Activated naive CD4-positive, alpha-beta T cell treated with Interleukin-2 at 50 U/mL for 16 hours (primary cell): ENCODE measurements at regions not wholly inside any gene's neighbourhood (a gene's known extent, or its start where the extent isn't known, plus 50 kb on each side); places are given as distances from the start of the nearest gene placed in this dataset.
"Not testable (repeated sequence)": the region's sequence is repeated elsewhere in the genome, so short reads cannot be mapped to it uniquely, and the experiment has no call there.

ENCODE experiments used
- DNase-seq: peaks from one replicate; pipeline ENCODE4 v3.0.0-alpha.2; 2020

DNA sequence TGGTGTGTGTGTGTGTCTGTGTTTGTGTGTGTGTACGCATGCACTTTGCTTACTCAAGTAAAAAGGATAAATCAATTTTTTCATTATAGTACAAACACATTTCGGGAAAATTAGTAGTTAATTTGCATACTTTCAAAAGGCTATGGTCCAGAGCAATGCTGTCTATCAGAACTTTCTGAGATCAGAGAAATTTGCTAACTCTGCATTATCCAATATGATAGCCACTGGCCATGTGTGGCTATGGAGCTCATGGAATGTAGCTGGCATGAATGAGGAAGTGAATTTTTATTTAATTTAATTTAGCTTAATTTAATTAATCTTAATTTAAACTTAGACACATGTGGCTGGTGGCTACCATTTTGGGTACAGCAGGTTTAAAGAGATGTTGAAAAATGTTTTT is 289.6 kb downstream of the MAT2B start:
- DNase-seq = no peak

DNA sequence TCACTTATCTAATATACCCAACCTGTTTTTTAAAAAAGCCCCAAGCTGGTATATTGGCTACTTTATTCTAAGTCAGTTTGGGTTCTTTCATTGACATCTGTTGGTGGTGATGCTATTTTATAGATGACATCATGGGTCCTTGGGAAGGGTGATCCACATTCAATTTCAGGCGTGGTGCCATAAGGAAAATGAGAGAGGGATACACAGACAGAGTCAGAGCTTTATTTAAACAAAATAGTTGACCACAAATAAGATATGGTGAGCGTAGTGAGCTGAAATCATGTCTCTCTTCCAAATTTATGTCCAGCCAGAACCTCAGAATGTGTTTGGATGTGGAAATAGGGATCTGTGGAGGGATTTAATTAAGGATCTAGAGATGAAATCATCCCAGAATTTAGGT is 302.4 kb downstream of the MAT2B start:
- DNase-seq = no peak

DNA sequence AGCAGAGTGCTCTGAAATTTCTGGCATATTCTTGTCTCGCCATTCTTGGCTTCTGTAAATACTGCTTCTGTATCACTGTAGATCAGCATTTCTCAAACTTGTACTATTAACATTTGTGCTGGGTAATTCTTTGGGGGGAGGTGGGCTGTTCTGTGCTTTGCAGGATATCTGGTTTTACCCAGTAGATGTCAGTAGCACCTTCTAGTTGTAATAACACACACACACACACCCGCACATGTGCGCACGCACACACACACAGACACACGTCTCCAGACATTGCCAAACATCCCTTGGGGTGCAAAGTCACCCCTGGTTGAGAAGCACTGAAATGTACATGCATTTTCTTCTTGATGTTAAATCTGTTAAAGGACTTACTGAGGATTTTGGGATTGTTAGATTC is 304.1 kb downstream of the MAT2B start:
- no peak for DNase-seq

DNA sequence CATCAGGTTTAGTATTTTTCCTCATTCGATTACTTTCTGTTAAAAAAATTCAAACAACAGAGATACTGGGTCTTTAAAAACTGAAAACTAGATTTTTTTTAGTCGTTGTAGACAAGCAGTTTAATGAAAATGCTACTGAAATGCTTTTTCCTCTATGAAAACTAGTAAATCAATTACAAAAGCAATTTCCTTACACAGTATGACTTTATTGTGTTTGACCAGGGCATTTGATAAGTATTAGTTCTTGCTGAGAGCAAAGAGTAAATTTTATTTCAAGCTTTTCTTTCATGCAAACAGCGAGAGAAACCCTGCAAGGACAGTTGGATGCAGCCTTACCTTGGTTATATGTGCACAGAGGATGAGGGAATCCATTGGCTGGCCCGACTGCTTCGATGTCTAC is 308.5 kb downstream of the MAT2B start:
- no peak for DNase-seq

DNA sequence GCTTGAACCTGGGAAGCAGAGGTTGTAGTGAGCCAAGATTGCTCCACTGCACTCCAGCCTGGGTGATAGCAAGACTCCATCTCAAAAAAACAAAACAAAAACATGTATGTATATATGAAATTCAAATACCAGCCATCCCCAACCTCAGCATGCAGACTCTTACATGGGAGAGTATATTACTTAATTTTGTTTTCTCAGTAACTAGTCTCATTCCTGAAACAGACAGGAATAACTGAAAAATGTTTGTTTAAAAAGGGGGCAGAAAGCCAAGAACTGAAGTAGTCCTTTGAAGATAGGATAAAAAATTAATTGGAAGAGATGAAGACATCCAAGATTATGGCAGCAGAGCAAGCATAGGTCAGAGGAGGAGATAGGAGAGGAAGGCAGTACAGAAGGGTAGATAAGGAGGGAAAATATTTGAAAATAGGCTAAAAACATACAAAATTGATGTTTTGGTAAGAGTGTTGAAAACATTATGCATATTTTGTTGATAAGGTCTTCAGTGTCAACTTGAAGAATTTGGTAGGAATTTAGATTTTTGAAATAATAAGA is 309.9 kb downstream of the MAT2B start:
- no peak for DNase-seq

DNA sequence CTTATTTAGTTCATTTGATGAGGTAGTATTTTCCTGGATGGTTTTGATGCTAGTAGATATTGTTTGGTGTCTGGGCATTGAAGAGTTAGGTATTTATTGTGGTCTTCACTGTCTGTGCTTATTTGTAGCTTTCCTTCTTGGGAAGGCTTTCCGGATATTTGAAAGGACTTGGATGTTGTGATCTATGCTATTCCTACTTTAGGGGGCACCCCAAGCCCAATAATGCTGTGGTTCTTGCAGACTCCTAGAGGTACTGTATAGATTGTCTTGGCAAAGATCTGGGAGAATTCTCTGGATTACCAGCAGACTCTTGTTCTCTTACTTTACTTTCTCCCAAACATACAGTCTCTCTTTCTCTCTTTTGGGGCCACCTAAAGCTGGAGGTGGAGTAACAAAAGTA is 315.7 kb downstream of the MAT2B start:
- DNase-seq = no peak

DNA sequence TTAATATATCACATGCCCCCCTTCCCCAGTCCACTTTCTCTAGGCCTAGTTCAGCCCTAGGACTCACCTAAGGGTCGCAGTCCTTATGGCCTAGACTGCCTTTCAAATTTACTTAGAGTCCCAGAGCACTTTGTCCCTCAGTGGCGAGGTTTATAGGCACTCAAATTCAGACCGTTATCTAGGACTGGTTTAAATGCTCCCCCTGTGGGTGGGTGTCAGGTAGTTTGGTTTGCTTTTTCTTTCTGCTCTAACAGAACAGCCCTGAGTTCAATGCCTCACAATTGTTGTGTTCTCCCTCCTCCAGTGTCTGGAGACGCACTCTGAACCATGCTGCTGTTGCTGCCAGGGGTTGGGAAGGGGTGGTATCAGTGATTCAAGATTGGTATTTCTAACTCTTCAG is 317.1 kb downstream of the MAT2B start:
- no peak for DNase-seq

DNA sequence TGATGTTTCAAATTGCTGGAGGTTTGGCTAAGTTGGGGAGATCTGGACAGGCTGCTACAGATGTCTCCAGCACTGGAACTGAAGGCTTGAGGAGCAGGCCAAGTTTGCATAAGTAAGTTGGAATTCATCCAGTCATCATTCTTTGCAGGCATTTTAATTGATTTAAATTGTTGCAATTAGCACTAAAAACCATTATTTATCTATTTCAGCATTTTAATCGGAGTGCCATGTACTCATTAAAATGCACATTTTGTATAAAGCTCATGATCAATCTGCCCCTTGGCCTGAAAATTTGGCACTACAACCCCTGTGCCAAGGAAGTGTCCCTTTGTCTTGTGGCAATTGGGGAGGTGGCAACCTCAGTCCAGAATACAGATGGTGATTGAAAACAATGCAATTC is 320.2 kb downstream of the MAT2B start:
- no peak for DNase-seq

DNA sequence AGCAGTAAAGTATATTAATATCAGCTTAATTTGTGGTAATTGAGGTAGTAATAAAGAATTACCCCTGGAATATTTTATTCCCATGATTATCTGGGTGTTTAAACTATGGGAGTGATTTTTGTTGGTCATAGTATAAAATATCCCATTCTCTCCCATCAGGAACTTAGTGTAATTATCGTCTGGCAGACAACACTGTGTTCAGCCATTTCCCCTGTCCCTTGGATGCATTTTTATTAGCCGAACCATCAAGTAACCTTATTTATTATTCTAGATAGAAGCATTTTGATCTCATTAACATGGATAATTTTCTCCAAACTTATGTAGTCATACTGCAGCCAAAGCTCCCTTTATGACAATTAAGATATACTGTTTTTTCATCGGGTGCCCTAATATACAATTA is 320.8 kb downstream of the MAT2B start:
- DNase-seq = no peak

DNA sequence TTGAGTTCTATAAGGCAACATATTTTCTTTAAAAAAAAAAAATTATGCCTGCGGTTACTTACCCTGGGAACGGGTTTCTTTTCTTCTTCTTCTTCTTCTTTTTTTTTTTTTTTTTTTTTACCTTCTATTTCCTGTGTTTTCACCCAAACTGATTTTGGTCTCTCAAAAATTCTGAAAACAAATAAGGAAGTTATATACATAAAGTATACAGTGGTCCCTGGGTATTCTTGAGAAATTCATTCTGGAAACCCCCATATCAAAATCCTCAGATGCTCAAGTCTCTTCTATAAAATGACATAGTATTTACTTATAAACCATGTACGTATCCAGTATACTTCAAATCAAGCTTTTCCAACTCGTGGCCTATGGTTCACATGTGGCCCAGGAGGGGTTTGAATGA is 326.7 kb downstream of the MAT2B start:
- DNase-seq = no peak

DNA sequence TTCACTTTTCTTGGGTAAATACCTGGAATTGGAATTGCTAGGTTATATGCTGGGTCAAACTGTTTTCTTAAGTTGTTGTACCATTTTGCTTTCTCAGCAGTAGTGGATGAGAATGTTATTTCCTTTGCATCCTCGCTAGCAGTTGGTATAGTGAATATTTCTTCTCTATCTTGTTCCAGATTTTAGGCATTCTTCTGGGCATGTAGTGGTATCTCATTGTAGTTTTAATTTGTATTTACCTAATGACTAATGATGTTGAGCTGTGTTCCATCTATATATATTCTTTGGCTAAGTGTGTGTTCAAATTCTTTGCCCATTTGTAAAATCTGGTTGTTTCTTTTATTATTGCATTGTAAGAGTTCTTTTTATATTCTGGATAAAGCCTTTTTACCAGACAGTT is 333.3 kb downstream of the MAT2B start:
- DNase-seq = no peak

DNA sequence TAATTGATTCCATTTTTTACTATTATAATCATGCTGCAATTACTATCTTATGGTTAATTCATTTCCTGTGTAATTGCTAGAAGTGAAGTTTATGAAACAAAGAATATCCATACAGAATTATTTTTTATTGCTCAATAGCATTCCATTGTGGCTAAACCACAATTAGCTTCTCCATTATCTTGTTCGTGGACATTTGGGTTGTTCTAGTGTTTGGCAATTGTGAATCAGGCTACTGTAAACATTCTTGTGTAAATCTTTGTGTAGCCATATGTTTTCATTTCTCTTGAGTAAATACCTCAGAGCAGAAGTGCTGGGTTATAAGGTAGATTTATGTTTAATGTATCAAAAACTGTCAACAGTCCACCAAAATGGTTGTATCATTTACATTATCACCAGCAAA is 341.1 kb downstream of the MAT2B start:
- DNase-seq = no peak

DNA sequence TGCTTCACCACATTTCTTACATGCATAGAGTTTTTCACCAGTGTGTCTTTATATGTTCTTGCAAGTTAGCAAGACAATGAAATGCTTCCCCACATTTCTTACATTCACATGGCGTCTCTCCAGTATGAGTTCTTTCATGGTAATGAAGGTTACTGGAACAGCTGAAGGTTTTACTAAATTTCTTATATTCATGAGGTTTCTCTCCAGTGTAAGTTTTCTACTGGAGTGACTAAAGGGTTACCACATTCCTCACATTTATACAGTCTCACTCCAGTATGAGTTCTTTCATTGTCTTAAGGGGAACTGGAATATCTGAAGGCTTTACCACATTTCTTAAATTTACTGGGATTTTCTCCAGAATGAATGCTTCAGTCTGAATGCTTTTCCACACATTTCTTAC is 350.3 kb downstream of the MAT2B start:
- no peak for DNase-seq

DNA sequence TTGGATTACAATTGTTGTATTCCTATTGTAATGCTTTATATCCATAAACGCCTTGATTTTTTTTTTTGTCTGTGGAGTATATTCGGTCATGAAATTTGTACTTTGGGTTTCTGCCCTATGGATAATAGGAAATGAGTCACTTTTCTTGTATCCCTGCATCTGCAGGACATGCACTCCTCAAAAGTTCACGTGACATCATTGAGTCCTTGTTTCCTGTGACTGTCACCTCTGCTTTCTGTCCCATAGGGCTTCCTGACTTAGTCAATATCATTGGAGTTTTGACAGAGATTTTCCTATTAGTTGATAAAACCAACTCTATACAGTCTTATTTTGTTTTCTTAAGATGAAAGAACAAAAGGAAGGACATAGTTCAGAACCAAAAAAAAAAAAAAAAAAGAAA is 356.3 kb downstream of the MAT2B start:
- DNase-seq = no peak

DNA sequence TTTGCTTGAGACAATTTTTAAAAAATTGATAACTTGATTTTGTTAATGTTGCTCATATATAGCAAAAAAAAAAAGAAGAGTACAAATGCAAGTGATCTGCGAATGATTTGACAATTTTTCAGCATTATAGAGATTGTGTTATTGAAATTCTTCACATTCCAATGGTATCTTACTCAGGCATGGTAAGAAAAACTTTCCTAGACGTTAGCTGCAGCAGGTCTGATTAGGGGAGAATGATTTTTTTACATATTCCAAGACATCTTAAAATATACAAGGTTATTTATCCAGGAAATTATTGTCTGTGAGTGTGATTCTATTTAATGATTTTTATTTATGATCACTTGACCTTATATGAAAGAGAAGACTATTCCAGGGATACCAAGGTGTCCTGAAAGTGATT is 361.9 kb downstream of the MAT2B start:
- DNase-seq = no peak

DNA sequence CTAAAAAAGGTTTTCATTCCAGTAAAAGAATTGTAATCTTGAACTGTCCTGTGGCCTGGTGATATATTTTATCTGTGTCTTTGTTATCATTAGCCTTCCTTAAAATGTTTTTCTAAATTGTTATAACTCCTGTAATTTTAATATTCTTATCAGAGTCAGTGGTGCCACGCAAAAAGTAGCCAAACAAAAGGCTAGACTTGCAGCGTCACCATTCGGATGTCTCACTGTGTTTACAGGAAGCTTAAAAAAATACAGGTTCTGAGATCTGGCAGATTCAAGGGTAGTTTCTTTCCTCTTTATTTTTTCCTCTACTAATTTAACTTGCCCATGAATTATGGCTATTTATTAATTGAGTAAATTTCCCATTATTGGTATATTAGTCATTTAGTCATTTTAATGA is 362.3 kb downstream of the MAT2B start:
- no peak for DNase-seq

DNA sequence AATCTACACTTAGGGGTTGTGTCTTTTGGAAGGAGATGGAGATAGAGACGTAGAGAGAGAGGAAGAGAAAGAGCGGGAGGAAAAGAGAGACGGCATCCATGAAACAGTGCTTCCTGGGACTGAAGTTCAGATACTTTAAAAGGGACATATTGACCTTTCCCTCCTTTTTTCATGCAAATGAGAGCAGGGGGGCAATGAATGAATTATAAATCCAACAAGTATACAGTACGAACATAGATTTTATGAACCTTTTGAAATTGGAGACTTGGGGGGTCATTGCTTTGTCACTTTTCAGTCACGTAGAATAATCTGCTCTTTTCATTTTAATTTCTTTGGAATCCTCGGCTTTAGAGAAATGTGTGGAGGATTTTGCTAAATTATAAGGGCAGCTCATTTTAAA is 364.2 kb downstream of the MAT2B start:
- no peak for DNase-seq

DNA sequence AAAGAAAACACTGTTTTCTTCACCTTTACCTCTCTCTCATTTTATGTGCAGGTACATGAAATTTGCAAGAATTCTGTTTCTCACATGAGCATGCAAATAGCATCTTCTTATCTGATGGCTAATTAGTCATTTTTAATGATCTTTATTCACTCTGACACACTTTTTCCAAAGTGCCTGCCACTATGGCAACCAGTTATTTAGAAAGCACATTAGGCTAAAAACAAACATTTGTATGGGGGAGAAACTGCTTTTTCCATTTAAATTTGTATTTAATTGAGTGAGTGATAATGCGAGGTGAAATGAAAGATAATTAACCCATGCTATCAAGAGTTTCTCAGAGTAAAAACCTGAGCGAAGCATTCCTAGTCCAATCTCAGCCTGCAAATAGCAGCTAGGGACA is 365.0 kb downstream of the MAT2B start:
- DNase-seq = no peak

DNA sequence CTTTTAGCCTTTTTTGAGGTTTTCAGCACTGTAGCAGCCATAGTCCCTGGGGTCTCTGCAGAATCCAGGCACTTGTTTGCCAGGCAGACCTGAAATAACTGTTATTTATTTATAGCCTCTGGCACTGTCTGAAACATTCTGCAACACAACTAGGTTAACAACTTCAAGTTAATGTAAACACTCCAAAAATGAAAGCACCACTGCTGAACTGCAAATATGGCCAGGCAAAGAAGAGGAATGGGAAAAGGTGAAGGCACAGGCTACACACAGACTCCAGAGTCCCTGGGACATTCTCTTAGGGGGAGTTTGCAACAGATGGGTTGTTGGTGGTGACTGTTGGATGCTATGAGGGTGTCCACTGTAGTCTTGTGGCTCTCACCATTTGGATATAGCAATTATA is 369.0 kb downstream of the MAT2B start:
- no peak for DNase-seq

DNA sequence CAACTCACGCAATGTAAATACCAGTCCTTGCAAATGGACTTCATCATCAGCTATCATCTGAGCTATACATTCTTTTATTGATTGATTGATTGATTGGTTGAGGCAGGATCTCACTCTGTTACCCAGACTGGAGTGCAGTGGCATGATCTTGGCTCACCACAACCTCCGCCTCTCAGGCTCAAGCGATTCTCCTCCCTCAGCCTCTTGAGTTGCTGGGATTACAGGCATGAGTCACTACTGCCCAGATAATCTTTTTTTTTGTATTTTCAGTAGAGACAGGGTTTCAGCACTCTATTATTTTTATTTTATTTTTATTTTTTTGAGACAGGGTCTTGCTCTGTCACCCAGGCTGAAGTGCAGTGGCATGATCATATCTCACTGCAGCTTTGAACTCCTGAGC is 369.5 kb downstream of the MAT2B start:
- not testable (repeated sequence) for DNase-seq

DNA sequence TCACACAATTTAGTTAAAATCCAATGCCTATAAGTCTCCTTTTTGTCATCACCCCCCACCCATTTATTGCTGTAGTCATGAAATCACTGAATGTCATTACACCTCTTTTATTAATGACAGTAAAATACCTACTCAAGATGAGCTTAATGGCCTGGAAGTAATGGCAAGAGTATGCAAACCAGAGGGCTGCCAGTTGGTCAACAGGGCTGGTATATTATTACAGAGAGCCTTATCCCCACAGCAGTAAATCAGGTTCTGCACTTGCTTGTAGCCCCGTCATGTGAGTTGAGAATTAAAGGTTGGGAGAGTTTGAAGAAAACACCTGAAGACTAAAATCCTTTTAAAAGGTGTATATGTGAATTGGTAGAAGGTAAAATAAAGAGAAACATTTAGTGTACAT is 372.4 kb downstream of the MAT2B start:
- no peak for DNase-seq

DNA sequence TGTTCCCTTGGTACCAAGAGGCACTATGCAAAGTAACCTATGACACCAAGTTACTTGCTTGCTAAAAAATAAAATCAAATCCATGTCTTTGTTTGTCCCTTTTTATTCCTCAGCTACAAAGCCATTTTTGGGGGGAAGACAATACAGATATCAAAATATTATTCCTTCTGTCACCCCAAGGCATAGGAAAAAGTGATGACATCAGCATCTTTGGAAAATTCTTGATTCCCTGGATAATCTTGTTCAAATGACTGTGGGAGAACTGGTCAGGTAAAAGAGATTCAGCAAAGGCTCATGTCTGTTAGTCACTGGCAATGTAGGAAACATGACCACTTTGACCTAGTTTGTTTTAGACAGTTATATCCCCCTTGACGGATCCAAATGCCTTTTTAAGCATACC is 373.1 kb downstream of the MAT2B start:
- no peak for DNase-seq

DNA sequence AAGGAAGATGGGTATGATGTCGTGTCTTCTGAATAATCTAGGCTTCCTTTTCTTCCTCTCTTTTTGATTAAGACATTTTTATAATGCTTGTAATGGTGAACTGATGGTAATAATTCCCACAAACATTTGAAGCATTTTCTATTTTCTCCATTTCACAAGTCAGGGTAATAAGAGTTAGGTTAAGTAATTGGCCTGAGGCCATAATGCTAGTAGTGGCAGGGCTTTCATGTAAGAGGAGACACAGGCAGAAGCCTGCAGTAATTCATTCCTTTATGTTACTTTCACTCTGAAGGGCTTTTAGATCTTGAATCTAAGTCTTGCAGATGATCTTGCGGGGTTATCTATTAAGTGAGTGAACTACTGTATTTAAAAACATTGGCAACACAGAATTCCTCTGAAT is 374.9 kb downstream of the MAT2B start:
- DNase-seq = no peak

DNA sequence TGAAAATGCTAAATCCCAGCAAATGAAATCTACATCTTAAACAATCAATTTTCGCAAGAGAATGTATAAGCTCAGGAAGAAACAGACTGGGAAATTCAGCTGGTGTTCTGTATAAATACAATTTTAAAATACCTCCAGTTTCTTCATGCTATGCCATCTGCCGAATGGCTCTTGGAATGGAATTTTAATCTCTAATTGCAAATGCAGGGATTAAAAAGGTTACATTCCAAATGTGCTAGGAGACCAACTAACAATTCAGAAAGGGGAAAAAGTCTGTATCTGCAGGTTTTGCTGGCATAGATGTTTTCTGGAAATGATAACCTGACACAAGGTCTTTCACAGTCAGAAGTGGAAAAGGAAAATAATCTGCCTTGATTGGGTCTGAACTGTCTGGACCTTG is 379.7 kb downstream of the MAT2B start:
- DNase-seq = no peak

DNA sequence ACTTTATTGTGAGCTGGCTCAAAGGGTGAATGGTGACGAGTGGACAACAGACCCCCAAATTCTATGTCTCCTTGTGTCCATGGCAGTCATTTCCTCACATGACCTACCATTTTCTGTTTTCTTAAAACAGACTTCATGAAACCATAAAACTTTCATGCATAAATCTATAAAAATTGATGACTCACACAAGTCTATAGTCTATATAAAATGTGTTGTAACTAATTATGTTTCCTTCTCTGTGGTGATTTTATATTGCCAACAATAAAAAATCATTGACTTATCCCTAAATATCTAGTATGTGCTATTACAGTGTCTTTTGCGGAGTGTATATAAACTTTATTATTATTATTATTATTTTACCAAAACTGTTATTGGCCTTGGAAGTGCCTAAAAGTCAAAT is 382.4 kb downstream of the MAT2B start:
- DNase-seq = no peak

DNA sequence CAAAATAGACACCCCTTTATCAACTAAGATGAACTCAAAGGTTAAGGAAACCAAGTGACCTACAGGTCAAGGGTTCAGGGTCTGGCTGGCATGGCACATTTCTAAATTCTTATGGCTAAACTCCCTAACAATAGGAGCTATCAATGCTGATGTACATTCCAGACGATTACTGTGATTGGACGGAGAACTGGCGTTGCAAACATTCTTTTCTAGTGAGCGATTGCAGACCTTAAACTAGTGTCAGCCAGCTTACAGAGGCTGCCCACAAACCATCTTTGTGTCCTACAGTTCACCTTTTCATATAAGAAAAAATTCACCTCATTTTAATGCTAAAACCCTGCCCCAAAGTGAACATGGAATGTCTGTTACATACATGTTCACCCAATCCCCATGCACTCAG is 382.9 kb downstream of the MAT2B start:
- DNase-seq = no peak
